ENCODE measurements at regions not wholly inside any gene's neighbourhood (a gene's known extent, or its start where the extent isn't known, plus 50 kb on each side); places are given as distances from the start of the nearest gene placed in this dataset.
A peak's percentile ranks its signal among the peaks of the same experiment; 100 is the strongest.

DNA sequence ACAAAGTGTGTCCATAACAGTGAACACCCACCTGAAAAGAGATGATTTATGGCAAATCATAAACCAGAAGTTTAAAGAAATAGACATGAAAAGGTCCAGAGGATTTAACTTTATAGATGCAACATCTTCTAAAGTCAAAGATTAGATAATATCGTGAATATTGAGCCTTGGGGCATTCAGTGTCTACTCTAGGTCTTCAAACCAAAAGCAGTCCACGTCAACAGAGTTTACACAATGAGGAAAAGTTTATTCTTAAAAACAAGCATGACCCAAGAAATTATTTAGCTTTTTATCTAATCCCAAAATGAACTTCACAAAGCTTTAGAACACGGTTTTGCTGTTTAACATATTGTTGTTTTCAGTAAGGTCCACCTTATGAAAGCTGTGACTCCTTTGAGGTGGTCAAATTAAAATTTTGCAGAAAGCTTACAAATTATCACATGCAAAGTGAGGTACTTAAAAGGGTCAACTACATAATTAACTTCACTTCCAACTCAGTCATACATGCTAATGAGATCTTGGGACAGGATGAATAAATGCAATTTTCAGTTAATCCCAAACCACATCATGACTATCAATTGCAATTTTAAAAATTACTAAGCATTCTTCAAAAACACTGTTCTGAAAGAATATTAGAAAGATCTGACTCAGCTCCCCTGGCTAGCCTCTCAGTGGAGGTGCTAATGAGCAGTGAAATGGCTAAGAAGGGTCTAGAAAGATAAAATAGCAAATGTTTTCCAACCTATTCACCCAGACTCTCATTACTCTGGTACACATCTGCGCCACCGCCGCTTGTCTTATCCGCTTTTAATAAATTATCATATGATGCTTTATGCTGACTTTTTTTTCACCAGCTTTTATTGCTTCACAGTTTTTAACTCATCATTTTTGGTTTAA, 92.4 kb upstream of the WDR17 start:
- Histone ChIP-seq H3K9ac (ENCODE audit: low read depth in 1 of 2, low read length in 2 of 2) (no peak overlapping the region), H3K36me3 (ENCODE audit: control insufficient read depth in 2 of 2, insufficient read depth in 2 of 2, low read length in 2 of 2) (no peaks in the 10 kb centered on the region), H3K9me3 (ENCODE audit: control insufficient read depth in 2 of 2, low read length in 2 of 2) (no peaks in the 10 kb centered on the region), H3K4me3 (ENCODE audit: low read length in 2 of 2) (no peak overlapping the region), H3K27ac (ENCODE audit: low read depth in 2 of 2, low read length in 2 of 2) (no peak overlapping the region), H3K4me1 (ENCODE audit: control insufficient read depth in 2 of 2, insufficient read depth in 2 of 2, low read length in 2 of 2) (no peaks in the 10 kb centered on the region), H3K27me3 (ENCODE audit: control insufficient read depth in 2 of 2, insufficient read depth in 2 of 2, low read length in 2 of 2) (no peaks in the 10 kb centered on the region)

- H3K9me3 ChIP-seq (ENCODE audit: control insufficient read depth in 2 of 2, low read length in 2 of 2) = no peaks in the 10 kb centered on the region
- no peak overlapping the region for H3K27ac ChIP-seq (ENCODE audit: low read depth in 2 of 2, low read length in 2 of 2)
- no peak overlapping the region for H3K9ac ChIP-seq (ENCODE audit: low read depth in 1 of 2, low read length in 2 of 2)
- H3K4me1 ChIP-seq (ENCODE audit: control insufficient read depth in 2 of 2, insufficient read depth in 2 of 2, low read length in 2 of 2) = no peaks in the 10 kb centered on the region
- no peak overlapping the region for H3K4me3 ChIP-seq (ENCODE audit: low read length in 2 of 2)
- H3K36me3 ChIP-seq (ENCODE audit: control insufficient read depth in 2 of 2, insufficient read depth in 2 of 2, low read length in 2 of 2) = no peaks in the 10 kb centered on the region
- H3K27me3 ChIP-seq (ENCODE audit: control insufficient read depth in 2 of 2, insufficient read depth in 2 of 2, low read length in 2 of 2) = no peaks in the 10 kb centered on the region
Observed at GRCh38 chr4:175983636-175984035, 82.0 kb upstream of the WDR17 start.

GRCh38 chr4:175986668-175987067, 79.0 kb upstream of the WDR17 start:
- H3K27me3 ChIP-seq (ENCODE audit: control insufficient read depth in 2 of 2, insufficient read depth in 2 of 2, low read length in 2 of 2) = no peaks in the 10 kb centered on the region
- no peaks in the 10 kb centered on the region for H3K9me3 ChIP-seq (ENCODE audit: control insufficient read depth in 2 of 2, low read length in 2 of 2)
- no peaks in the 10 kb centered on the region for H3K4me1 ChIP-seq (ENCODE audit: control insufficient read depth in 2 of 2, insufficient read depth in 2 of 2, low read length in 2 of 2)
- no peak overlapping the region for H3K9ac ChIP-seq (ENCODE audit: low read depth in 1 of 2, low read length in 2 of 2)
- H3K27ac ChIP-seq (ENCODE audit: low read depth in 2 of 2, low read length in 2 of 2) = no peak overlapping the region
- H3K4me3 ChIP-seq (ENCODE audit: low read length in 2 of 2) = no peak overlapping the region
- H3K36me3 ChIP-seq (ENCODE audit: control insufficient read depth in 2 of 2, insufficient read depth in 2 of 2, low read length in 2 of 2) = no peaks in the 10 kb centered on the region

DNA sequence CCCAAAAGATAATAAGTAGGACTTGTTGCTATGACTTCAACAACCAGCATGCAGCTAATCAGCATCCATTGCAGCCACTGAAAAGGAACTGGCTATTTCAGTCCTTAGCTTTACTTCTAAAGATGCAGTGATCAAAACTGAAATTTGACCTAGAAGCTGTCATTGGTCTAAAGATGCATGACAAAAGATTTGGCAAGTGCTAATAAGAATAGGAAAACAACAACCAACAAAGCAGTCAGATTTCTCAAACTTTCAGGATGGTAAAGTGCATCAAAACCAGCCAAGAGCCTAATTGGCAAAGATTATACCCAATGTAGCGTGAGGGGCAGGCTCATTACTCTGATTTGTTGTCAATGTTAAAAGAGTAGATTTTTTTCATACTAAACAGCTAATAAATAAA, 77.1 kb upstream of the WDR17 start:
- Histone ChIP-seq H3K9ac (ENCODE audit: low read depth in 1 of 2, low read length in 2 of 2) (no peak overlapping the region), H3K4me1 (ENCODE audit: control insufficient read depth in 2 of 2, insufficient read depth in 2 of 2, low read length in 2 of 2) (no peaks in the 10 kb centered on the region), H3K9me3 (ENCODE audit: control insufficient read depth in 2 of 2, low read length in 2 of 2) (no peaks in the 10 kb centered on the region), H3K27ac (ENCODE audit: low read depth in 2 of 2, low read length in 2 of 2) (no peak overlapping the region), H3K27me3 (ENCODE audit: control insufficient read depth in 2 of 2, insufficient read depth in 2 of 2, low read length in 2 of 2) (no peaks in the 10 kb centered on the region), H3K4me3 (ENCODE audit: low read length in 2 of 2) (no peak overlapping the region), H3K36me3 (ENCODE audit: control insufficient read depth in 2 of 2, insufficient read depth in 2 of 2, low read length in 2 of 2) (no peaks in the 10 kb centered on the region)

- Histone ChIP-seq H3K36me3 (ENCODE audit: control insufficient read depth in 2 of 2, insufficient read depth in 2 of 2, low read length in 2 of 2) (no peaks in the 10 kb centered on the region), H3K4me1 (ENCODE audit: control insufficient read depth in 2 of 2, insufficient read depth in 2 of 2, low read length in 2 of 2) (peaks cover 0 to under 1% of the 10 kb centered on the region in 2 donors), H3K4me3 (ENCODE audit: low read length in 2 of 2) (no peak overlapping the region), H3K9me3 (ENCODE audit: control insufficient read depth in 2 of 2, low read length in 2 of 2) (no peaks in the 10 kb centered on the region), H3K27me3 (ENCODE audit: control insufficient read depth in 2 of 2, insufficient read depth in 2 of 2, low read length in 2 of 2) (peaks cover 0 to 3% of the 10 kb centered on the region in 2 donors), H3K27ac (ENCODE audit: low read depth in 2 of 2, low read length in 2 of 2) (no peak overlapping the region), H3K9ac (ENCODE audit: low read depth in 1 of 2, low read length in 2 of 2) (no peak overlapping the region)
Observed at GRCh38 chr4:175996206-175996605, 69.4 kb upstream of the WDR17 start.

DNA sequence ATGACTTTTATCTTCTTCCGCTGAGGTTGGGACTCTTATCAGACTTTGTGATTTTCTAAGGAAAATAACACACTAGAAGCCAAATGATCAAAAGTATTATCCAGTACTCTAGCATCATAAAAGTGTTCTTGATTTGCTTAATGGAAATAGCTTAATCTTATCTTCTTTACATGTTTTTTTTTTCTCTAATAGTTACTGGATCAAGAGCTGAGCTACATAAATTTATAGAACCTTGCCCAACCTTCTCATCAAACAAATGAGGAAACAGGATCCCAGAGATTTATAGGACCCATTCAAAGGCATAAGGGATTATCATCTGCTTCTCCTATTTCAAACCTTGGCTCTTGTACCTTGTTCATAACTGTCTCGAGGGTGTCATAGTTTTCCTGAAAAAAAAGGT, 68.3 kb upstream of the WDR17 start:
- peaks cover 0 to 5% of the 10 kb centered on the region in 2 donors for H3K4me1 ChIP-seq (ENCODE audit: control insufficient read depth in 2 of 2, insufficient read depth in 2 of 2, low read length in 2 of 2)
- H3K9ac ChIP-seq (ENCODE audit: low read depth in 1 of 2, low read length in 2 of 2) = no peak overlapping the region
- H3K27me3 ChIP-seq (ENCODE audit: control insufficient read depth in 2 of 2, insufficient read depth in 2 of 2, low read length in 2 of 2) = peaks cover 0 to 6% of the 10 kb centered on the region in 2 donors
- H3K4me3 ChIP-seq (ENCODE audit: low read length in 2 of 2) = no peak overlapping the region
- H3K27ac ChIP-seq (ENCODE audit: low read depth in 2 of 2, low read length in 2 of 2) = no peak overlapping the region
- H3K9me3 ChIP-seq (ENCODE audit: control insufficient read depth in 2 of 2, low read length in 2 of 2) = no peaks in the 10 kb centered on the region
- H3K36me3 ChIP-seq (ENCODE audit: control insufficient read depth in 2 of 2, insufficient read depth in 2 of 2, low read length in 2 of 2) = no peaks in the 10 kb centered on the region

DNA sequence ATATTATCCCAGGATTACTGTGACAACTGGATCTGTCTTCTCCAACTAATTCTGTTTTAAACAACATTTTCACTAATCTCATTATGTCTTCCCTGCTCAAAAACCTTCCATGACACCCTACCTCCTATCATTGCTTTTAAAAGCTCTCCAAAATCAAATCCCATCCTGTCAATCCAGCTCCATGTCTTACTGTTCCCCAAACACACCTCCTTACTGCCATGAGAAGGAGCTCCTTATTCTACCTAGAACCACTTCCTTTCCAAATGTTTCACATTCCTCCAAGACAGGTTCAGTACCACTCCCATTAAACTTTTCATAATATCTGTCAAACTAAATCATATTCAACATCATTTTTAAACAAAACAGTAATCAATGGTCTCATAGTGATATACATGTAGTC, 66.9 kb upstream of the WDR17 start:
- no peak overlapping the region for H3K4me3 ChIP-seq (ENCODE audit: low read length in 2 of 2)

GRCh38 chr4:175999944-176000343, 65.7 kb upstream of the WDR17 start:
- Histone ChIP-seq H3K9me3 (ENCODE audit: control insufficient read depth in 2 of 2, low read length in 2 of 2) (no peaks in the 10 kb centered on the region), H3K9ac (ENCODE audit: low read depth in 1 of 2, low read length in 2 of 2) (no peak overlapping the region), H3K27me3 (ENCODE audit: control insufficient read depth in 2 of 2, insufficient read depth in 2 of 2, low read length in 2 of 2) (peaks cover 0 to 6% of the 10 kb centered on the region in 2 donors), H3K4me1 (ENCODE audit: control insufficient read depth in 2 of 2, insufficient read depth in 2 of 2, low read length in 2 of 2) (peaks cover 0 to 5% of the 10 kb centered on the region in 2 donors), H3K36me3 (ENCODE audit: control insufficient read depth in 2 of 2, insufficient read depth in 2 of 2, low read length in 2 of 2) (no peaks in the 10 kb centered on the region), H3K27ac (ENCODE audit: low read depth in 2 of 2, low read length in 2 of 2) (no peak overlapping the region), H3K4me3 (ENCODE audit: low read length in 2 of 2) (no peak overlapping the region)

More for the DNA sequence above, 66.9 kb upstream of the WDR17 start:
- Histone ChIP-seq H3K27me3 (ENCODE audit: control insufficient read depth in 2 of 2, insufficient read depth in 2 of 2, low read length in 2 of 2) (peaks cover 0 to 6% of the 10 kb centered on the region in 2 donors), H3K4me1 (ENCODE audit: control insufficient read depth in 2 of 2, insufficient read depth in 2 of 2, low read length in 2 of 2) (peaks cover 0 to 5% of the 10 kb centered on the region in 2 donors), H3K9me3 (ENCODE audit: control insufficient read depth in 2 of 2, low read length in 2 of 2) (no peaks in the 10 kb centered on the region), H3K9ac (ENCODE audit: low read depth in 1 of 2, low read length in 2 of 2) (no peak overlapping the region), H3K27ac (ENCODE audit: low read depth in 2 of 2, low read length in 2 of 2) (no peak overlapping the region), H3K36me3 (ENCODE audit: control insufficient read depth in 2 of 2, insufficient read depth in 2 of 2, low read length in 2 of 2) (no peaks in the 10 kb centered on the region)

DNA sequence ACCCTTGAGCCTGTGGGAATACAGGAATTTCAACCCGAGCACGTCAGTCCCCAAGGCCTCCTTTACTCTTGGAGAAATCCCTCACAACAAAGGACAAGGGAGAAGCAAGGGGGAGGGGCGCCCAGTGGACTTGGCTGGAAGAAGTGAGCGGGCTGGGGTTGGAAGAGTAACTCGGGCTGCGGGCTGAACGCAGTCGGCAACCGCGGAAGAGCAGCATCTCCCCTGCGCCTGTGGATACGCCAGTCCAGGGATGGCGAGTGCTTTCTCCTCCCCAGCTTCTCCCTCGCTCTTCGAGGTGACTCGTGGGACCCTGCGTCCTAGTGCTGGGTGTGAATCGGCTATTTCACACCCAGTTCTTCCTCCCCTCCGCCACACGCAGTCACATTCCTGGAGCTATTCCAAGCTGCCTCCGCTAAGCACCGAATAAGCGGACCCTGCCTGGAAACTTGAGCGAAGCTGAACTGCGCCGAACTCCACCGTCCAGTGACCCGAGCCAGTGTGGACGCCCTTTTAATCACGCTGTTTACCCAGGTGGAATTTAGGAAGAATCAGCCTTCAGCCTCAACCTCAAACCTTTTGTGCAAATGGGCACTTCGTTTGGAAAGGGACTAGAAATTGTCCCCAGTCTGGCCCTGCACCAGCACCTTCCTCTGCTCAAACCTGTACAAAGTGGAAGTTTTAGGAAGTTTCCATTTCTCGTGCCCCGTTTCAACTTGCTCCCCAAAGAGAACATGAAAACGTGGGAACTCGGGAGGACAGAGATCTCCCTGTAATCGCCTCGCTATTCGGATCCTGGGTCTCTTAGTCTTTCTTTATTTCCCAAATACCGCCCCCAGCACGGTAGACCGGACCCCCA, 64.3 kb upstream of the WDR17 start:
- Histone ChIP-seq H3K4me1 (ENCODE audit: control insufficient read depth in 2 of 2, insufficient read depth in 2 of 2, low read length in 2 of 2) (peaks cover 0 to 5% of the 10 kb centered on the region in 2 donors), H3K9ac (ENCODE audit: low read depth in 1 of 2, low read length in 2 of 2) (no peak overlapping the region), H3K27ac (ENCODE audit: low read depth in 2 of 2, low read length in 2 of 2) (no peak overlapping the region), H3K27me3 (ENCODE audit: control insufficient read depth in 2 of 2, insufficient read depth in 2 of 2, low read length in 2 of 2) (peaks cover 0 to 6% of the 10 kb centered on the region in 2 donors), H3K4me3 (ENCODE audit: low read length in 2 of 2) (peak overlapping the region; percentile 52 to 70), H3K9me3 (ENCODE audit: control insufficient read depth in 2 of 2, low read length in 2 of 2) (no peaks in the 10 kb centered on the region), H3K36me3 (ENCODE audit: control insufficient read depth in 2 of 2, insufficient read depth in 2 of 2, low read length in 2 of 2) (no peaks in the 10 kb centered on the region)

GRCh38 chr4:176002007-176002613, 63.5 kb upstream of the WDR17 start:
- Histone ChIP-seq H3K4me3 (ENCODE audit: low read length in 2 of 2) (peak overlapping the region; percentile 52 to 70), H3K9ac (ENCODE audit: low read depth in 1 of 2, low read length in 2 of 2) (no peak overlapping the region), H3K27ac (ENCODE audit: low read depth in 2 of 2, low read length in 2 of 2) (no peak overlapping the region), H3K9me3 (ENCODE audit: control insufficient read depth in 2 of 2, low read length in 2 of 2) (no peaks in the 10 kb centered on the region), H3K27me3 (ENCODE audit: control insufficient read depth in 2 of 2, insufficient read depth in 2 of 2, low read length in 2 of 2) (peaks cover 0 to 6% of the 10 kb centered on the region in 2 donors), H3K4me1 (ENCODE audit: control insufficient read depth in 2 of 2, insufficient read depth in 2 of 2, low read length in 2 of 2) (peaks cover 0 to 5% of the 10 kb centered on the region in 2 donors), H3K36me3 (ENCODE audit: control insufficient read depth in 2 of 2, insufficient read depth in 2 of 2, low read length in 2 of 2) (no peaks in the 10 kb centered on the region)
